ENCODE measurements at regions not wholly inside any gene's neighbourhood (a gene's known extent, or its start where the extent isn't known, plus 50 kb on each side); places are given as distances from the start of the nearest gene placed in this dataset.

- Histone ChIP-seq H3K27ac (no peak overlapping the region), H3K36me3 (no peaks in the 10 kb centered on the region), H3K9me3 (no peaks in the 10 kb centered on the region), H3K4me3 (no peak overlapping the region), H3K27me3 (peaks cover 0 to 18% (median 0%) of the 10 kb centered on the region in 7 donors), H3K4me1 (no peaks in the 10 kb centered on the region)
- 73 to 78% methylated on average over 9 of the region's 9 CpGs for WGBS, 2 donors
- ATAC-seq (no peak), DNase-seq (no peak)
- intact Hi-C loops (cut with DNase I), result no loop called here
- TF ChIP-seq, protein P1, sequence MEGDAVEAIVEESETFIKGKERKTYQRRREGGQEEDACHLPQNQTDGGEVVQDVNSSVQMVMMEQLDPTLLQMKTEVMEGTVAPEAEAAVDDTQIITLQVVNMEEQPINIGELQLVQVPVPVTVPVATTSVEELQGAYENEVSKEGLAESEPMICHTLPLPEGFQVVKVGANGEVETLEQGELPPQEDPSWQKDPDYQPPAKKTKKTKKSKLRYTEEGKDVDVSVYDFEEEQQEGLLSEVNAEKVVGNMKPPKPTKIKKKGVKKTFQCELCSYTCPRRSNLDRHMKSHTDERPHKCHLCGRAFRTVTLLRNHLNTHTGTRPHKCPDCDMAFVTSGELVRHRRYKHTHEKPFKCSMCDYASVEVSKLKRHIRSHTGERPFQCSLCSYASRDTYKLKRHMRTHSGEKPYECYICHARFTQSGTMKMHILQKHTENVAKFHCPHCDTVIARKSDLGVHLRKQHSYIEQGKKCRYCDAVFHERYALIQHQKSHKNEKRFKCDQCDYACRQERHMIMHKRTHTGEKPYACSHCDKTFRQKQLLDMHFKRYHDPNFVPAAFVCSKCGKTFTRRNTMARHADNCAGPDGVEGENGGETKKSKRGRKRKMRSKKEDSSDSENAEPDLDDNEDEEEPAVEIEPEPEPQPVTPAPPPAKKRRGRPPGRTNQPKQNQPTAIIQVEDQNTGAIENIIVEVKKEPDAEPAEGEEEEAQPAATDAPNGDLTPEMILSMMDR (IDR thresholded peaks at IDR 0.05), result no peak
Measured at GRCh38 chrX:25076941-25077500, 61.3 kb upstream of the ARX start.

DNA sequence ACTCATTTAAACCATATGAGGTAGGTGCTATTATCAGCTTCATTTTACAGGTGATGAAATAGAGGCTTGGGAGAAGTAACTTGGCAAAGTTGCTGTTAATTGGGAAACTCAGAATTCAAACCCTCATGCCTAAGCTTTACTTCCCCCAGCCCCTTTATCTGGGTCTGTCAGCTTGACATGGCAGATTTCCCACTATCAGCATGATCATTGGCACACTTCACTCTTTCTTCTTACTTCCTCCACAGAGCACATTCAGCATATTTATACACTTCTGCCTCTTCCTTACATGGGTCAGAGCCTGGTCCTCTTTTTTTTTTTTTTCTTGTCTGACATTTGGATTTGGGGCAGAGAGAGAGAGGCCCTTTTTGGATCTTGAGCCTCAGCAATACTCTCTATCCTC is 56.5 kb upstream of the ARX start:
- TF ChIP-seq, protein P1 (IDR thresholded peaks at IDR 0.05), result no peak
- Histone ChIP-seq H3K27me3 (peaks cover 0 to 16% (median 0%) of the 10 kb centered on the region in 7 donors), H3K4me3 (no peak overlapping the region), H3K27ac (no peak overlapping the region), H3K4me1 (no peaks in the 10 kb centered on the region), H3K36me3 (no peaks in the 10 kb centered on the region), H3K9me3 (peaks cover 0 to 12% (median 0%) of the 10 kb centered on the region in 11 donors)
- ATAC-seq (no peak), DNase-seq (no peak)
- intact Hi-C loops (cut with DNase I), result no loop called here

- Histone ChIP-seq H3K27ac (no peak overlapping the region), H3K27me3 (peaks cover 0 to 13% (median 0%) of the 10 kb centered on the region in 7 donors), H3K9me3 (peaks cover 0 to 12% (median 0%) of the 10 kb centered on the region in 11 donors), H3K4me3 (no peak overlapping the region), H3K36me3 (no peaks in the 10 kb centered on the region), H3K4me1 (no peaks in the 10 kb centered on the region)
- TF ChIP-seq, protein P1 (IDR thresholded peaks at IDR 0.05), result no peak
- 59 to 62% methylated on average over 1 of the region's 1 CpG for WGBS, 2 donors
- intact Hi-C loops (cut with DNase I), result no loop called here
- ATAC-seq (no peak), DNase-seq (no peak)
Measured at GRCh38 chrX:25070038-25070437, 54.3 kb upstream of the ARX start.

- TF ChIP-seq, protein P1 (IDR thresholded peaks at IDR 0.05), result no peak
- WGBS, 2 donors, result 85 to 96% methylated on average over 2 of the region's 2 CpGs
- Histone ChIP-seq H3K4me1 (no peaks in the 10 kb centered on the region), H3K9me3 (peaks cover 0 to 12% (median 0%) of the 10 kb centered on the region in 11 donors), H3K36me3 (no peaks in the 10 kb centered on the region), H3K27me3 (peaks cover 0 to 11% (median 0%) of the 10 kb centered on the region in 7 donors), H3K4me3 (no peak overlapping the region), H3K27ac (no peak overlapping the region)
- DNase-seq, result no peak
- ATAC-seq, result no peak
- intact Hi-C loops (cut with DNase I), result no loop called here
Measured at GRCh38 chrX:25069209-25069608, 53.4 kb upstream of the ARX start.
